ENCODE measurements at regions not wholly inside any gene's neighbourhood (a gene's known extent, or its start where the extent isn't known, plus 50 kb on each side); places are given as distances from the start of the nearest gene placed in this dataset.

DNA sequence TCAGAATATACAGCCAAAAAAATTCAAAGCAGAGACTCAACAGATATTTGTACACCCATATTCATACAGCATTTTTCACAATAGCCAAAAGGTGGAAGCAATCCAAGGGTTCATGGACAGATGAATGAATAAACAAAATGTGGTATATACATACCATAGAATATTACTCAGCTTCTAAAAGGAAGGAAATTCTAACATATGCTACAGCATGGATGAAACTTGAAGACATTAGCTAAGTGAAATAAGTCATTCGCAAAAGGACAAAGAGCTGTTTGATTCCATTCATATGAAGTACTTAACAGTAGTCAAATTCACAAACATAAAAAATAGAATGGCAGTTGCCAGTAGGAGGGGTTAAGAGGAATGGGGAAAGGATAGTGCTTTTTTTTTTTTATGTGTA, 91.8 kb upstream of the ARID2 start:
- TF ChIP-seq POLR2A (IDR thresholded peaks at IDR 0.05) (no peak), EP300 (IDR thresholded peaks at IDR 0.05) (no peak)

Measured in suprapubic skin (tissue), 2 donors.